Activated CD8-positive, alpha-beta memory T cell treated with anti-CD3 and anti-CD28 coated beads for 1 hour (primary cell): ENCODE measurements at regions not wholly inside any gene's neighbourhood (a gene's known extent, or its start where the extent isn't known, plus 50 kb on each side); places are given as distances from the start of the nearest gene placed in this dataset.
"Not testable (repeated sequence)": the region's sequence is repeated elsewhere in the genome, so short reads cannot be mapped to it uniquely, and the experiment has no call there.

Experiments
- DNase-seq, 2 donors: peaks; one replicate each; pipeline ENCODE4 v3.0.0-alpha.2; 2020; ENCODE audit warnings: low read depth in 1 of 2; ENCODE audit errors: extremely low read depth in 1 of 2

- DNase-seq, result not testable (repeated sequence)
Measured at GRCh38 chr10:109809954-109810353, 113.4 kb downstream of the XPNPEP1 start.

- not testable (repeated sequence) for DNase-seq
Measured at GRCh38 chr10:109801191-109801590, 122.1 kb downstream of the XPNPEP1 start.

- no peak for DNase-seq
Measured at GRCh38 chr10:109790647-109791046, 132.7 kb downstream of the XPNPEP1 start.

GRCh38 chr10:109784236-109784635 lies 139.1 kb downstream of the XPNPEP1 start:
- no peak for DNase-seq

GRCh38 chr10:109783286-109783685 lies 140.0 kb downstream of the XPNPEP1 start:
- DNase-seq, result no peak

GRCh38 chr10:109780997-109781396 lies 142.3 kb downstream of the XPNPEP1 start:
- no peak for DNase-seq

GRCh38 chr10:109778993-109779392 lies 144.3 kb downstream of the XPNPEP1 start:
- DNase-seq, result no peak

- DNase-seq, result no peak
Measured at GRCh38 chr10:109774121-109774440, 149.2 kb downstream of the XPNPEP1 start.

- DNase-seq, result no peak
Measured at GRCh38 chr10:109773288-109774120, 149.8 kb downstream of the XPNPEP1 start.

- no peak for DNase-seq
Measured at GRCh38 chr10:109770663-109771062, 152.6 kb downstream of the XPNPEP1 start.

- no peak for DNase-seq
Measured at GRCh38 chr10:109769966-109770365, 153.3 kb downstream of the XPNPEP1 start.

- DNase-seq, result no peak
Measured at GRCh38 chr10:109765838-109766237, 157.5 kb downstream of the XPNPEP1 start.

- no peak for DNase-seq
Measured at GRCh38 chr10:109762555-109762954, 160.8 kb downstream of the XPNPEP1 start.

GRCh38 chr10:109757670-109758069 lies 165.6 kb downstream of the XPNPEP1 start:
- DNase-seq, result not testable (repeated sequence)

GRCh38 chr10:109746861-109747260 lies 176.4 kb downstream of the XPNPEP1 start:
- no peak for DNase-seq

GRCh38 chr10:109744020-109744419 lies 179.3 kb downstream of the XPNPEP1 start:
- DNase-seq, result no peak

- DNase-seq, result no peak
Measured at GRCh38 chr10:109743574-109743973, 179.7 kb downstream of the XPNPEP1 start.

- no peak for DNase-seq
Measured at GRCh38 chr10:109743146-109743545, 180.2 kb downstream of the XPNPEP1 start.

- DNase-seq, result no peak
Measured at GRCh38 chr10:109741712-109742111, 181.6 kb downstream of the XPNPEP1 start.

- no peak for DNase-seq
Measured at GRCh38 chr10:109740436-109740835, 182.9 kb downstream of the XPNPEP1 start.

- no peak for DNase-seq
Measured at GRCh38 chr10:109737626-109738025, 185.7 kb downstream of the XPNPEP1 start.

- no peak for DNase-seq
Measured at GRCh38 chr10:109737009-109737408, 186.3 kb downstream of the XPNPEP1 start.

- no peak for DNase-seq
Measured at GRCh38 chr10:109735776-109736175, 187.5 kb downstream of the XPNPEP1 start.
